HepG2 (cell line): ENCODE measurements at regions not wholly inside any gene's neighbourhood (a gene's known extent, or its start where the extent isn't known, plus 50 kb on each side); places are given as distances from the start of the nearest gene placed in this dataset.

Experiments
- ATAC-seq: fragments of 200-7000 bp; cut with Tn5 transposase; 3 replicates; pipeline ENCODE4 v1.9.1; 2020; ENCODE audit warnings: mild to moderate bottlenecking, moderate library complexity
- BruUV-seq: library from RNA; stranded (reverse); fragments of 400-500 nt; replicated peaks from 2 replicates; lab custom pipeline; 2021; lab: Mats Ljungman, UMichigan
- CTCF ChIA-PET: fragments of 300-600 bp; formaldehyde crosslinking; extraction: SDS; loops from one replicate; lab custom pipeline; 2021; ENCODE audit warnings: low total read pairs, inconsistent platforms, low intra/inter-chr PET ratio; lab: Yijun Ruan, JAX
- POLR2A ChIA-PET: fragments of 350-600 bp; sonication (Branson Sonifier 250); formaldehyde crosslinking; loops from one replicate; lab custom pipeline; 2020; ENCODE audit warnings: antibody characterized with exemption, inconsistent platforms; lab: Yijun Ruan, JAX
- DNase-seq: peaks from one replicate; pipeline ENCODE4 v3.0.0-alpha.2; 2015; ENCODE audit warnings: low spot score
- FAIRE-seq: peaks from 3 replicates; lab custom pipeline; 2011; peaks lifted over from hg19 to GRCh38; lab: Jason Lieb, UNC
- H2AFZ ChIP-seq: one replicate; pipeline ENCODE4 v1.6.1; 2011; ENCODE audit warnings: low read length, inconsistent platforms
- H3K27ac ChIP-seq: fragments of 300-600 bp; 3 replicates; pipeline ENCODE4 v1.8.0; 2011; ENCODE audit warnings: mixed run types, mild to moderate bottlenecking, mixed read lengths, low read length, inconsistent platforms; ENCODE audit not compliant: insufficient read depth; ENCODE audit errors: extremely low read length
- H3K27me3 ChIP-seq, 2 experiments: fragments of 200-600 bp in 1 of 2; 2 replicates in 1 of 2; 3 replicates in 1 of 2; pipeline versions ENCODE4 v1.6.0 to v1.8.0; 2011; ENCODE audit warnings: low read length in 2 of 2, mild to moderate bottlenecking in 2 of 2, moderate library complexity in 2 of 2, inconsistent platforms in 1 of 2; ENCODE audit not compliant: insufficient read depth in 2 of 2, control insufficient read depth in 1 of 2
- H3K36me3 ChIP-seq, 2 experiments: fragments of 200-600 bp in 1 of 2; replicated peaks in 1 of 2; 2 replicates in 1 of 2; 3 replicates in 1 of 2; pipeline versions ENCODE4 v1.5.1 to v1.8.0; 2011; ENCODE audit warnings: low read length in 2 of 2, inconsistent platforms in 1 of 2; ENCODE audit not compliant: insufficient read depth in 2 of 2, control insufficient read depth in 1 of 2
- H3K4me1 ChIP-seq: 2 replicates; pipeline ENCODE4 v1.5.1; 2012; ENCODE audit warnings: low read length, inconsistent platforms; ENCODE audit not compliant: insufficient read depth
- H3K4me2 ChIP-seq: 2 replicates; pipeline ENCODE4 v1.6.0; 2011; ENCODE audit warnings: low read depth, low read length, inconsistent platforms
- H3K4me3 ChIP-seq, 3 experiments: fragments of 200-600 bp in 1 of 3; sonication (generic), shearing (Covaris generic) in 1 of 3; replicated peaks in 1 of 3; 2 replicates each; pipeline ENCODE4 v1.5.1; 2011 to 2016; ENCODE audit warnings: low read length in 3 of 3, inconsistent platforms in 2 of 3, low read depth in 2 of 3, mild to moderate bottlenecking in 2 of 3, control low read depth in 1 of 3, mixed read lengths in 1 of 3; ENCODE audit not compliant: insufficient read depth in 1 of 3
- H3K79me2 ChIP-seq: one replicate; pipeline ENCODE4 v1.6.1; 2011; ENCODE audit warnings: low read length, inconsistent platforms; ENCODE audit not compliant: insufficient read depth
- H3K9ac ChIP-seq: 2 replicates; pipeline ENCODE4 v1.6.0; 2011; ENCODE audit warnings: mild to moderate bottlenecking, low read depth, low read length, inconsistent platforms; ENCODE audit not compliant: insufficient read depth
- H3K9me3 ChIP-seq: 2 replicates; pipeline ENCODE4 v1.5.1; 2012; ENCODE audit warnings: mild to moderate bottlenecking, low read length
- H4K20me1 ChIP-seq: 2 replicates; pipeline ENCODE4 v1.6.0; 2011; ENCODE audit warnings: inconsistent platforms, mild to moderate bottlenecking, low read length, moderate library complexity; ENCODE audit not compliant: insufficient read depth
- CTCF ChIP-seq: sonication (generic); formaldehyde crosslinking; IDR thresholded peaks from 2 replicates; pipeline ENCODE4 v1.5.0; 2020; ENCODE audit warnings: mild to moderate bottlenecking, missing genetic modification reagents, moderate library complexity
- HNRNPL ChIP-seq: fragments of 200-400 bp; formaldehyde crosslinking; IDR thresholded peaks from 2 replicates; pipeline ENCODE4 v1.6.1; 2017; ENCODE audit warnings: mild to moderate bottlenecking, low read depth, low read length
- PHF5A ChIP-seq: IDR thresholded peaks from one replicate; pipeline ENCODE4 v1.6.1; 2018; ENCODE audit warnings: low read depth, missing genetic modification reagents; ENCODE audit not compliant: unreplicated experiment
- PITX1 ChIP-seq: sonication (generic); formaldehyde crosslinking; IDR thresholded peaks from 2 replicates; pipeline ENCODE4 v1.5.1; 2020; ENCODE audit warnings: mild to moderate bottlenecking, missing genetic modification reagents
- POLR2AphosphoS5 ChIP-seq: IDR thresholded peaks from 2 replicates; pipeline ENCODE4 v1.6.1; 2012; ENCODE audit warnings: low read depth, low read length
- ZNF343 ChIP-seq: sonication (generic); formaldehyde crosslinking; IDR thresholded peaks from 2 replicates; pipeline ENCODE4 v1.4.0; 2020; ENCODE audit warnings: mild to moderate bottlenecking, missing genetic modification reagents
- ZNF713 ChIP-seq: sonication (generic); formaldehyde crosslinking; IDR thresholded peaks from 2 replicates; pipeline ENCODE4 v1.4.0; 2020; ENCODE audit warnings: mild to moderate bottlenecking, missing genetic modification reagents
- WGBS: methylation state at CpG from one replicate; pipeline ENCODE4 v1.1.6; 2017; ENCODE audit warnings: low lambda C conversion rate; 5-methylcytosine and 5-hydroxymethylcytosine counted together
- in situ Hi-C: cut with HindIII; loops from 2 replicates; pipeline ENCODE4 v1.10.0; 2017; ENCODE audit warnings: low pct_unique_long_range_greater_than_20kb; ENCODE audit not compliant: extremely low pct_ligation_motif_present
- intact Hi-C: fragments of 100-400 bp; cut with micrococcal nuclease; formaldehyde crosslinking; loops from one replicate; pipeline ENCODE4 v1.10.0; 2022; ENCODE audit not compliant: unreplicated experiment
- TF ChIP-seq, protein P1 (sequence below): sonication (generic); formaldehyde crosslinking; IDR thresholded peaks from 2 replicates; pipeline ENCODE4 v1.4.0; 2020; ENCODE audit warnings: mild to moderate bottlenecking, missing genetic modification reagents
- TF ChIP-seq, protein P2 (sequence below): sonication (generic); formaldehyde crosslinking; IDR thresholded peaks from 2 replicates; pipeline ENCODE4 v1.5.0; 2020; ENCODE audit warnings: missing genetic modification reagents

GRCh38 chr5:57362951-57363350, 119.7 kb downstream of the ACTBL2 start:
- ChIA-PET POLR2A (no interaction called here), CTCF (no interaction called here)
- Histone ChIP-seq H2AFZ (no peak overlapping the region), H3K27ac (no peak overlapping the region), H3K4me3 (no peak overlapping the region), H3K27me3 (no peaks in the 10 kb centered on the region), H3K36me3 (no peaks in the 10 kb centered on the region), H3K4me2 (no peak overlapping the region), H3K9ac (no peak overlapping the region), H3K79me2 (no peaks in the 10 kb centered on the region), H4K20me1 (no peaks in the 10 kb centered on the region), H3K4me1 (peaks cover 19% of the 10 kb centered on the region), H3K9me3 (no peaks in the 10 kb centered on the region)
- no peak for FAIRE-seq
- intact Hi-C loops (no loop called here), in situ Hi-C loops (no loop called here)
- no peak for ATAC-seq
- 18% methylated on average over 5 of the region's 5 CpGs for WGBS
- no peak for DNase-seq
- BruUV-seq = no TSS peak
- TF ChIP-seq, protein P1, sequence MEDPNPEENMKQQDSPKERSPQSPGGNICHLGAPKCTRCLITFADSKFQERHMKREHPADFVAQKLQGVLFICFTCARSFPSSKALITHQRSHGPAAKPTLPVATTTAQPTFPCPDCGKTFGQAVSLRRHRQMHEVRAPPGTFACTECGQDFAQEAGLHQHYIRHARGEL (CRISPR knock-in tag) = no peak
- TF ChIP-seq ZNF713 (CRISPR knock-in tag) (no peak), ZNF343 (CRISPR knock-in tag) (no peak), HNRNPL (no peak), PITX1 (CRISPR knock-in tag) (no peak), CTCF (CRISPR knock-in tag) (no peak), POLR2AphosphoS5 (no peak), PHF5A (CRISPR knock-in tag) (no peak)
- TF ChIP-seq, protein P2, sequence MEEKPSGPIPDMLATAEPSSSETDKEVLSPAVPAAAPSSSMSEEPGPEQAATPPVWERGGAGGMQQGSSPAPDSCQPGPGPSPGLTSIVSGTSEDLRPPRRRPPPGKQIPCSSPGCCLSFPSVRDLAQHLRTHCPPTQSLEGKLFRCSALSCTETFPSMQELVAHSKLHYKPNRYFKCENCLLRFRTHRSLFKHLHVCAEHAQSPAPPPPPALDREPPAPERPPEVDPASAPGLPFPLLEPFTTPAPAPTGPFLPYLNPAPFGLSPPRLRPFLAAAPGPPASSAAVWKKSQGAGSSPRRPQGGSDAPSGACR (CRISPR knock-in tag) = no peak
